ENCODE measurements at regions not wholly inside any gene's neighbourhood (a gene's known extent, or its start where the extent isn't known, plus 50 kb on each side); places are given as distances from the start of the nearest gene placed in this dataset.

- H3K27ac Mint-ChIP-seq (ENCODE audit: unreplicated experiment) = no peak overlapping the region
- no peak overlapping the region for H3K4me3 Mint-ChIP-seq (ENCODE audit: unreplicated experiment)
- TF ChIP-seq CTCF (IDR thresholded peaks at IDR 0.05) = no peak
- no peaks in the 10 kb centered on the region for H3K9me3 Mint-ChIP-seq (ENCODE audit: unreplicated experiment)
- H3K36me3 Mint-ChIP-seq (ENCODE audit: unreplicated experiment) = no peaks in the 10 kb centered on the region
- DNase-seq (ENCODE audit: extremely low spot score, unreplicated experiment) = no peak
- no peaks in the 10 kb centered on the region for H3K4me1 Mint-ChIP-seq (ENCODE audit: unreplicated experiment)
- H3K27me3 Mint-ChIP-seq (ENCODE audit: unreplicated experiment) = peaks cover 2% of the 10 kb centered on the region
These were observed 409.9 kb upstream of the NRXN1 start for GRCh38 chr2:51441786-51442185.

GRCh38 chr2:51424418-51424817, 392.5 kb upstream of the NRXN1 start:
- Mint-ChIP-seq H3K27ac (ENCODE audit: unreplicated experiment) (no peak overlapping the region), H3K4me1 (ENCODE audit: unreplicated experiment) (no peaks in the 10 kb centered on the region), H3K36me3 (ENCODE audit: unreplicated experiment) (no peaks in the 10 kb centered on the region), H3K27me3 (ENCODE audit: unreplicated experiment) (no peaks in the 10 kb centered on the region), H3K9me3 (ENCODE audit: unreplicated experiment) (peaks cover 14% of the 10 kb centered on the region), H3K4me3 (ENCODE audit: unreplicated experiment) (no peak overlapping the region)
- no peak for TF ChIP-seq CTCF (IDR thresholded peaks at IDR 0.05)
- DNase-seq (ENCODE audit: extremely low spot score, unreplicated experiment) = no peak

- no peaks in the 10 kb centered on the region for H3K27me3 Mint-ChIP-seq (ENCODE audit: unreplicated experiment)
- H3K36me3 Mint-ChIP-seq (ENCODE audit: unreplicated experiment) = no peaks in the 10 kb centered on the region
- H3K4me1 Mint-ChIP-seq (ENCODE audit: unreplicated experiment) = no peaks in the 10 kb centered on the region
- no peak for DNase-seq (ENCODE audit: extremely low spot score, unreplicated experiment)
- no peak overlapping the region for H3K27ac Mint-ChIP-seq (ENCODE audit: unreplicated experiment)
- no peak for TF ChIP-seq CTCF (IDR thresholded peaks at IDR 0.05)
- no peaks in the 10 kb centered on the region for H3K9me3 Mint-ChIP-seq (ENCODE audit: unreplicated experiment)
- H3K4me3 Mint-ChIP-seq (ENCODE audit: unreplicated experiment) = no peak overlapping the region
These were observed 388.6 kb upstream of the NRXN1 start for GRCh38 chr2:51420511-51420910.

DNA sequence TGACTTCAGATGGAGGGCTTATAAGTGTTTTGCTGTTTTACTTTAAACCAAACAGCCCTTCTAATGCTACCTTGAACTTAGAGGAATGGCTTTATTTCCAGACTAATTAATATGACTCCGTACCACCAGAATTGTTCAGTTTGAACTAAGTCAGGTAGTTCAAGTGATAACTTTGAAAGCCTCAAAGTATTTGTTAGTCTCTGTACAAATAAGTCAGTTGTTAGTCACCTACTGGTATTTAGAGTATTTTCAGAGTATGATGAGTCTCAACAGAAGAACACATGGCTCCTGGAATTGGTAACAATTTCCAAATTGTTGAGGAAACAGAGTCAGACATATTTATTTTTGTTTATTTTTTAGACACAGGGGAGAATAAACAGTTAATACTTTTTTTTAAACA, 381.8 kb upstream of the NRXN1 start:
- Mint-ChIP-seq H3K36me3 (ENCODE audit: unreplicated experiment) (no peaks in the 10 kb centered on the region), H3K4me3 (ENCODE audit: unreplicated experiment) (no peak overlapping the region), H3K27me3 (ENCODE audit: unreplicated experiment) (peaks cover 3% of the 10 kb centered on the region), H3K4me1 (ENCODE audit: unreplicated experiment) (no peaks in the 10 kb centered on the region), H3K27ac (ENCODE audit: unreplicated experiment) (no peak overlapping the region), H3K9me3 (ENCODE audit: unreplicated experiment) (no peaks in the 10 kb centered on the region)
- DNase-seq (ENCODE audit: extremely low spot score, unreplicated experiment) = no peak
- no peak for TF ChIP-seq CTCF (IDR thresholded peaks at IDR 0.05)

DNA sequence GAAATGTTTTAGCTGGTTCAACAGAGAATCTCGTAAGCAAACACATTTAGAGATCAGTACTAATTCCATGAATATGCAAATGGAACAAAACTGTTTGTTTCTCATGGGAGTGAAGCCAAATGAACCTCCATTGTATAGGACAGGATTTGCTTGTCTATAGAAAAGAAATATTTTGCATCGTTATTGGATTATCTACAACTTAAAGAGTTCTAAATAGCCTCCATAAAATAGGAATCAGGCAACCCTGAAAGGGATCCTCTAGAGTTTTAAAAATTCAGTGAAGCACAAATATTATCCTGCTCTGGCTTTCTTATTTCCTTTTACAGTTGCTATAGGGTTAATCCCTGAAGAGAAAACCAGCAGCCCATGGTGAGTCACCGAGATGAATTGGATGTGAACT, 378.4 kb upstream of the NRXN1 start:
- TF ChIP-seq CTCF (IDR thresholded peaks at IDR 0.05) = no peak
- no peak for DNase-seq (ENCODE audit: extremely low spot score, unreplicated experiment)
- Mint-ChIP-seq H3K9me3 (ENCODE audit: unreplicated experiment) (peaks cover 6% of the 10 kb centered on the region), H3K36me3 (ENCODE audit: unreplicated experiment) (no peaks in the 10 kb centered on the region), H3K27me3 (ENCODE audit: unreplicated experiment) (peaks cover 3% of the 10 kb centered on the region), H3K4me3 (ENCODE audit: unreplicated experiment) (no peak overlapping the region), H3K27ac (ENCODE audit: unreplicated experiment) (no peak overlapping the region), H3K4me1 (ENCODE audit: unreplicated experiment) (no peaks in the 10 kb centered on the region)
